ENCODE measurements at regions not wholly inside any gene's neighbourhood (a gene's known extent, or its start where the extent isn't known, plus 50 kb on each side); places are given as distances from the start of the nearest gene placed in this dataset.

DNA sequence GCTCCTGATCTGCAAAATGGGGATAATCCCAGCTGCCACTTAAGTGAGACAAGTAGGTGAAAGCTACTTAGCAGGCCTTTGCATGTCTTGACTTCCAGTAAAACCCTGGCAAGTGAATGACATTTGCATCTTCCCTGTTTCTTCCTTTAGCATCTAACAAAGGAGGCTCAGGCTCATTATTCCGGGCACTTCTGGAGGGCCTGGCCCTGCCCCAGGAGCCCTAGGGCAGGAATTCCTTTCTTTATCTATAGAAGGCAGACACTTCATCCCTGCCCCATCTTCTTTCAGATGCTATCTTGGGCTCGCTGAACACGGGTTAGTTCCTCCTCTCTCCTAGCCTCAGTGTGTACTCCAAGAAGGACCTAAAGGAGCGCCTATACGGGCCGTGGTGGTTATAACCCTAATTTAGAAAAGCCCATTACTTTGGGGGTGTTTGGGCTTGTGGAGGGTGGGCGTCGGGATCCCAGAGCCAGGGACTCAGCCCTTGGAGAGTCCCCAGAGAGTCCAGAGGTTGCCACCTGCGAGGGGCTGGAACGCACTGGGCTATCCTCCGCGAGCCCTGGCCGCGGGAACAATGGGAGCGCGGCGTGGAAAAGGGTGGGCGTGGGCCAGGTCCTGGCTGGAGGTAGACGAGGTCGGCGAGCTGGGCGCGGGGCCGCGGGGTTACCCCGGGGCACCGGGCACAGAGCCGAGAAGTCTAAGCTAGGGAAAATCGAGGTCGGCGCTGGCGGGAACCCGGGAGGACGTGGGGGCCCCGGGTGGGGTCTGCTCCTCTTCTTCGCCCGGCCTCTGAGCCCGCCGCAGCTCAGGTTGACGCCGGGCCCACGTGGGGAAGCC is 62.8 kb upstream of the EPB41L1 start:
- TF ChIP-seq, protein P1, sequence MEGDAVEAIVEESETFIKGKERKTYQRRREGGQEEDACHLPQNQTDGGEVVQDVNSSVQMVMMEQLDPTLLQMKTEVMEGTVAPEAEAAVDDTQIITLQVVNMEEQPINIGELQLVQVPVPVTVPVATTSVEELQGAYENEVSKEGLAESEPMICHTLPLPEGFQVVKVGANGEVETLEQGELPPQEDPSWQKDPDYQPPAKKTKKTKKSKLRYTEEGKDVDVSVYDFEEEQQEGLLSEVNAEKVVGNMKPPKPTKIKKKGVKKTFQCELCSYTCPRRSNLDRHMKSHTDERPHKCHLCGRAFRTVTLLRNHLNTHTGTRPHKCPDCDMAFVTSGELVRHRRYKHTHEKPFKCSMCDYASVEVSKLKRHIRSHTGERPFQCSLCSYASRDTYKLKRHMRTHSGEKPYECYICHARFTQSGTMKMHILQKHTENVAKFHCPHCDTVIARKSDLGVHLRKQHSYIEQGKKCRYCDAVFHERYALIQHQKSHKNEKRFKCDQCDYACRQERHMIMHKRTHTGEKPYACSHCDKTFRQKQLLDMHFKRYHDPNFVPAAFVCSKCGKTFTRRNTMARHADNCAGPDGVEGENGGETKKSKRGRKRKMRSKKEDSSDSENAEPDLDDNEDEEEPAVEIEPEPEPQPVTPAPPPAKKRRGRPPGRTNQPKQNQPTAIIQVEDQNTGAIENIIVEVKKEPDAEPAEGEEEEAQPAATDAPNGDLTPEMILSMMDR (conservative IDR thresholded peaks at IDR 0.05) = no peak
- H3K27ac ChIP-seq = peak overlapping the region; percentile 85; the same call in 1 of the 2 replicates

DNA sequence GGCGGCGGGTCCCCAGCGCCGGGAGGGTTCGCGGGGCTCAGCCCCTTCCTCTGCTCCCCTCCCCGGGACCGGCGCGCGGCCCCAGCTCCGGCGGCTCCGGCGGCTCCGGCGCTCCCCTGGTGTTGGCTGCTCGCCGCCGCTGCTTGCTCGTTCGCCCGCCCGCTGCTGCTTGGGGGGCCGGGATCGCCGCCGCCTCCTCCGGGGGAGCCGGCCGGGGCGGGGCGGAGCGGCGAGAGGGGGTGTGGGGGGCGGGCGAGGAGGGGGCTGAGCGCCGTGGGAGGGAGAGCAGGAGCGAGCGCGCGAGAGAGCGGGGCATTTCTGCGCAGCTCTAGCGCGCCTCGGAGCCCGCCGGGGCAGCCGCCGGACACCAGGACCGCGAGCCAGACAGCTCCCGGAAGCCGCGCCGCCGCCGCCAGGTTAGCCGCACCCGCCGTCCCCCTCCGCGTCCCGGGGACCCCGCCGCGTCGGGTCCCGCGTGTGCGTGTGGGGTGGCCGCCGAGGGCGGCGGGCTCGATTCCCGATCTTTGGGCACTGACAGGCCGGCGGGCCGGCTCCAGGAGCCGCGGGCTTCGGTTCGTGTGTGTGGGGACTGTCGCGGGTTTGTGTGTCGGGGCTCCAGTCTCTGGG is 62.0 kb upstream of the EPB41L1 start:
- TF ChIP-seq, protein P1 (conservative IDR thresholded peaks at IDR 0.05) = no peak
- peak overlapping the region; percentile 85; the same call in 1 of the 2 replicates for H3K27ac ChIP-seq

DNA sequence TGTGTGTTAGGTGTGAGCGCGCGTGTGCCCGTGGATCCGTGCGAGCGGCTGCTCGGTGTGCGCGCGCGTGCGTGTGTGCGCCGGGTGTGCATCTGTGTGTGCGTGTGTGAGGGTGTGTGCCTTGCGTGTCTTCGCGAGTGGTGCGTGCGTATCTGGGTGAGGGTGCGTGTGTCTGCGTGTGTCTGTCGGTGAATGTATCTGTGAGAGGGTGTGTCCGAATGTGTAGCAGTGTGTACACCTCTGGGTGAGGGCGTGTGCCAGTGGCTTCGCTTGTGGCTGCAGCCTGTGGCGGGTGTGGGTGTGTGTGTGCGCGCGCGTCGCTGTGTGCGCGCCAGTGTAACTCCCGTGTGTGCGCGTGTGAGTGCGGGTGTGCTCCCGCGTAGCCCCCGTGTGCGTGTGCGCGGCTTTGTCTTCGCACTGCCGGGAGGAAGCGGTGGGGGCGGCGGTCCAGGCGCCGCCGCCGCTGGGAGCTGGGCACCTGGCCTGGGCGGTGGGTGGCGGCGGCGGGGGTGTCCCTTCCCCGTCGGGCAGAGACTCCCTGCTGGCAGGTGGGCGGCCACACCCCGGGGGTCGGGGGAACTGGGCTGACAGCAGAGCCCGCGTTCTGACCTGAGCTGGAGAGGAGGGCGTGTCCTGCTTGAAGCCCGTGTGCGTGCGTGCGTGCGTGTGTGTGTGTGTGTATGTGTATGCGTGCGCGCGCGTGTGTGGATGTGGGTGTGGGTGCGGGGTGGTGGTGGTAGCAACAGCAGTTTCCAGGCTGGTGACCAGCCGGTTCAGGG is 61.3 kb upstream of the EPB41L1 start:
- TF ChIP-seq, protein P1 (conservative IDR thresholded peaks at IDR 0.05) = no peak
- peak overlapping the region; percentile 85 for H3K27ac ChIP-seq

DNA sequence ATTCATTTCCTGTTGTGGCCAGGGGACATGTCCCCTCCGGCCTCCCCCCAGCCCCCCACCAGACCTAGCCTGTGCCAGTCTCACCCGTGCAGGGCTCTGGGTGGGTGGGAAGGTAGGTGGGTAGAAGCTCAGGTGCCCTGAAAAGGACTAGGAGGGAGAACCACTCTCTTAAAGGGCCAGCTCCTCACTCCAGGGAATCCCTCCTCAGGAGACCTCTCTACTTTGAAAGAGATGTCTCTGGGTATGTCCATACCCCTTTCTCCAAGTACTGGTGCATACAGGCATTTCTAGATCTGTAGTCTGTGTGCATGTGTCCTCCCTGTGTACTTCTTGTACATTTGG is 60.8 kb upstream of the EPB41L1 start:
- peak overlapping the region; percentile 85 for H3K27ac ChIP-seq
- TF ChIP-seq, protein P1 (conservative IDR thresholded peaks at IDR 0.05) = no peak

DNA sequence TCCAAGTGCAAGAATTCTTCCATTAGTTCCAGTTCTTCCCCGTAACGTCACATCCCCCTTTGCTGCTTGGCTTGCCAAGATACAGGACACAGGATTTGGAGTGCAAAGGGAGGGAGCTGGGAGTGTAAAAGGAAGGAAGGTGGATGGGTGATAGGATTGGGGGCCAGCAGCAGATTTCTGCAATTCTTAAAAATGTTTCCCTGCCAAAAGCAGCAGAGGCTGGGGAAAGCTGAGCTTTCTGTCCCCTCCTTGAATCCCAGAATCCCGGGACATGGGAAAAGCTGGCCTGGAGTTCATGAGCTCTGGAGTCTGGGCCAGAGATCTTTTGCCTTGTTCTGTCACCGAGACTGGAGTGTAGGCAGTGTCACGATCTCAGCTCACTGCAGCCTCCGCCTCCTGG is 60.0 kb upstream of the EPB41L1 start:
- TF ChIP-seq, protein P1 (conservative IDR thresholded peaks at IDR 0.05) = no peak
- H3K27ac ChIP-seq = peak overlapping the region; percentile 85

DNA sequence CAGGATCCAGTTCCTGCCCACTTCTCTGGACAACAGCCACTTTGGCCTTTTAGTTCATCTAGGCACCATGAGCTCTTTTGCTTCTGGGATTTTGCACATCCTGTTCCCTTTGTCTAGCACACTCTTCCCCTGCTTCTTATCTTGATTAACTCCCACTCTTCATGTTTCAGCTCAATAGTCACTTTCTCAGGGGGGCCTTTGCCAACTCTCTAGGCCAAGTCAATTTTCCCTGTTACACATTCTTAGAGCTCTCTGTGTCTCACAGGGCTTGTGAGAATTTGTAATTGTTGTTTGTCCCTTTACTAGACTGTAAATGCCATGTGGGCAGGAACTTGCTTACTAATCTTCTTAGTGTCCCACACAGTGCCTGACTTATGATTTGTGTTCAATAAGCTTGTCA is 58.1 kb upstream of the EPB41L1 start:
- no peak overlapping the region for H3K27ac ChIP-seq
- TF ChIP-seq, protein P1 (conservative IDR thresholded peaks at IDR 0.05) = no peak

Measured in VCaP (cell line).